ENCODE measurements at regions not wholly inside any gene's neighbourhood (a gene's known extent, or its start where the extent isn't known, plus 50 kb on each side); places are given as distances from the start of the nearest gene placed in this dataset.

DNA sequence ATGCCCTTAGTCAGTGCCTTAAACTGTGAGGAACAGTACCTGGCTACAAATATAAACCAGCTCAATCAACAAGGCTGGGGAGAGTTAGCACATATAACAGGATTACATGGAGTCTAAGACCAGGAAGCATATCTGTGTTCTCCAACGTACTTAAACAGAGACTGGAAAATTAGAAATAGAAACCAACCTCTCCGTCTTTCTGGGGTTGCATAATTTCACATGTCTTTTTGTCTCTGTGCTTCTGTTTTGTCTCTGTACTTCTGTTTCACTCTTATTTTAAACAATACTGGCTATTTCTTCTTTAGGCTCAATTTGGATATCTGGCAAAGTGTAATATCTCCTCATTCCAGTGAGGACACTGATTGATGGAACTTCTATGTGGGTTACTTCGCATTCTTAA is 749.0 kb upstream of the ZEB2 start:
- TF ChIP-seq, protein P1, sequence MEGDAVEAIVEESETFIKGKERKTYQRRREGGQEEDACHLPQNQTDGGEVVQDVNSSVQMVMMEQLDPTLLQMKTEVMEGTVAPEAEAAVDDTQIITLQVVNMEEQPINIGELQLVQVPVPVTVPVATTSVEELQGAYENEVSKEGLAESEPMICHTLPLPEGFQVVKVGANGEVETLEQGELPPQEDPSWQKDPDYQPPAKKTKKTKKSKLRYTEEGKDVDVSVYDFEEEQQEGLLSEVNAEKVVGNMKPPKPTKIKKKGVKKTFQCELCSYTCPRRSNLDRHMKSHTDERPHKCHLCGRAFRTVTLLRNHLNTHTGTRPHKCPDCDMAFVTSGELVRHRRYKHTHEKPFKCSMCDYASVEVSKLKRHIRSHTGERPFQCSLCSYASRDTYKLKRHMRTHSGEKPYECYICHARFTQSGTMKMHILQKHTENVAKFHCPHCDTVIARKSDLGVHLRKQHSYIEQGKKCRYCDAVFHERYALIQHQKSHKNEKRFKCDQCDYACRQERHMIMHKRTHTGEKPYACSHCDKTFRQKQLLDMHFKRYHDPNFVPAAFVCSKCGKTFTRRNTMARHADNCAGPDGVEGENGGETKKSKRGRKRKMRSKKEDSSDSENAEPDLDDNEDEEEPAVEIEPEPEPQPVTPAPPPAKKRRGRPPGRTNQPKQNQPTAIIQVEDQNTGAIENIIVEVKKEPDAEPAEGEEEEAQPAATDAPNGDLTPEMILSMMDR (IDR thresholded peaks at IDR 0.05), result no peak
- TF ChIP-seq POLR2A (IDR thresholded peaks at IDR 0.05), result no peak

Measured in uterus (tissue), 2 donors.